A172 (cell line): ENCODE measurements at regions not wholly inside any gene's neighbourhood (a gene's known extent, or its start where the extent isn't known, plus 50 kb on each side); places are given as distances from the start of the nearest gene placed in this dataset.

Experiments used
- DNase-seq: peaks from one replicate; pipeline ENCODE4 v3.0.0-alpha.2; 2015; ENCODE audit warnings: low spot score

- no peak for DNase-seq
These were observed 87.4 kb upstream of the FZD10 start for GRCh38 chr12:130074661-130075406.

DNA sequence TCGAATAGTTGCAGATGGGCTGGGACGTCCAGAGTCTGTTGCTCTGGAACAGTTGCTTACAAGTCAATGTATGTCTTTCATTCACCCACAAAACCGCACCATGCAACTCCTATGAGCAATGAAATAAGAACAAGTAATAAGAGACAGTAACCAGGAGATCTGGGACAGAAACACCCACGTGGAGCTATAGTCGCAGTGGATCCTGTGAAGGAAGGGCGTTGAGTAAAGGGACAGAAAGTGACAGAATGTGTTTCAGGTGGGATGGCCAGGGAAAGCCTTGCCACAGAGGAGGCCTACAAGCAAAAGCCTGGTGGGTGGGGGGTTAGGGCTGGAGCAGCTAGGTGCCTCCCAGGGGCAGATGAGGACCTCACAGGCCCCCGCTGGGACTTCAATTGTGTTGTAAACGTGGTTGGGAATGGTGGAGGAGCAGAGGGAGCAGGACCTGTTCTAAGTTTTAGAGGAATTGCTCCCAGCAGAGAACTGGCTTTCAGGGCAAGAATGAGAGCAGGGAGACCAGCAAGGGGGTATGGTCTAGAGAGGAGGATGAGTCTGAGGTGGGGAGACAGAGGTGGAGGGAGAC lies 86.7 kb upstream of the FZD10 start:
- DNase-seq = no peak

DNA sequence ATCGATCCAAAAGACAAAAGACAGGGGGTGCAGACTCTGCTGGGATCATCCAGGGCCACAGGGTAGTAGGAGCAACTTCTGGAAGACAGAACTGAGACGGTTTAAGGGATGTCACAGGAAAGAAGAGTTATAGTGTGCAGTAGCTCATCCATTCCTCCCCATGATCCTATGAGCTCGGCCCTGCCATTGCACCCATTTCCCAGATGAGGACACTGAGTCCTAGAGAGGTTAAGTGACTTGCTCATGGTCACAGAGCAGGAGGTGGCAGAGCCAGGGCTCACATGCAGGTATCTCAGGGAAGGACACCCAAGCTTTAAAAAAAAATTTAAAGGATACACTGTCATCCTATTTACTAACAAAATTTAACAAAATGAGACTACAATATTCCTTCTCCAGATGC lies 86.1 kb upstream of the FZD10 start:
- DNase-seq = no peak

GRCh38 chr12:130076752-130077151 lies 85.5 kb upstream of the FZD10 start:
- no peak for DNase-seq

- no peak for DNase-seq
These were observed 83.4 kb upstream of the FZD10 start for GRCh38 chr12:130078852-130079251.

DNA sequence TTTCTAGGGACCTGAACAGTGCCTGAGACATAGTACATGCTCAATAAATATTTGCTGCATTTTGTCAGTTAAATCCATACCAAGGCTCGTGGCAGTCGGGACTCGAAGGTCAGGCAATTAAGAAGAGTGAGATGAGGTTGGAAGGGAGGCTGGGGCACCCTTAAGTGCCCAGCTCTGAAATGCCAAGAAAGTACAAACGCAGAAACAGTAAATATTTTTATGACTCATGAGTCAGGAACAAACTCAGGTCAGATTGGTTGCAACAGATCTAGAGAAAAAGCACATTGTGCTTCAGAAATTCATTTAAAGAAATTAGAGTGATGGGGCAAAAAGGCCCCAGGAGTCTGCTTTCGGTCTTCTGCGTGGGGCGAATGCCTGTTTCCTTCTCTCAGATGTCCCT lies 83.0 kb upstream of the FZD10 start:
- no peak for DNase-seq

DNA sequence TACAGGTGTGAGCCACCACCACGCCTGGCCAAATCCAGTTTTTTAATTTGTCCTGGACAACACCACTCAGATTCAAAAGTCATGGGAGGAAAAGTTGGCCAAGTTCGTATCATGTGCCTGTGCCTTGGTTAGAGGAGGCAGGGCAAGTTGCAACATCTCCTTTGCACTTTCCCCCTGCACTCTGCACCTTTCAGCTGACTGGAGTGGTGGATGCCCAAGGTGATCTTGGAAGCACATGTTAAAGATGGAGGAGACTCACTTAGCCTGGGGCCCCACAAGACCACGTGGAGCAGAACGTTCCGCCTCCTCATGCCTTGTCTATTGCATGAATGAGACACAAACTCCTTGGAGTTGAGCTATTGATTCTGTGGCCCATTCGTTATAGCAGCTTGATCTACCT lies 82.1 kb upstream of the FZD10 start:
- no peak for DNase-seq

DNA sequence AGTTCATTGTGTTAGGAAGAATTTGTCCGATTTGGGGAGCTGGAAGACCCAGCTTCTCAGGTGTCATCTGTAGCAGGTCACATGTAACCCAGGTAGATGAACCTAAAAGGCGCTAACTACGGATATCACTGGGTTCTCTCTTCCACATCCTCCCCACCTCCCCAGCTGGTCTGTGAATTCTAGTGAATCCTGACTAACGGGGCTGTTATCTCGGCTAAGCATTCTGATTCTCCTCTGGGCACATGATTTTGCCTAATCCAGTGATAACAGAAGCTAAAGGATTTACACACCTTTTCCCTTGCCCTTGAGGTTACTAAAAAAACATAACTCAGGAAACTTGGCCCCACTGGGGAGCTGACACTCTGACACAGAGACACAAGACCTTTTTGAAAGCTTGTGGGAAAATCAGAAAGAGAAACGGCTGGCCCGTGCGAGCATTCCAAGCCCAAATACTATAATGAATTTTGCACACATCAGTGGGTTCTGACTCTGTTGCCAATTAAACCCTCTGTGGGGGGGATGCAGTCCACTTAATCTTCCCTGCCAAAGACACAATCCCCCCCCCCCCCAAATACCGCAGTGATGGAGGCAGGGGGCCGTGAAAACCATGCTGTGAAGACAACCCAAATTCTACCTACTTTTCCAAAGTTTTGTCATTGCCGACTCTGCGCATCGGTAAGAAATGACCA lies 81.0 kb upstream of the FZD10 start:
- no peak for DNase-seq

DNA sequence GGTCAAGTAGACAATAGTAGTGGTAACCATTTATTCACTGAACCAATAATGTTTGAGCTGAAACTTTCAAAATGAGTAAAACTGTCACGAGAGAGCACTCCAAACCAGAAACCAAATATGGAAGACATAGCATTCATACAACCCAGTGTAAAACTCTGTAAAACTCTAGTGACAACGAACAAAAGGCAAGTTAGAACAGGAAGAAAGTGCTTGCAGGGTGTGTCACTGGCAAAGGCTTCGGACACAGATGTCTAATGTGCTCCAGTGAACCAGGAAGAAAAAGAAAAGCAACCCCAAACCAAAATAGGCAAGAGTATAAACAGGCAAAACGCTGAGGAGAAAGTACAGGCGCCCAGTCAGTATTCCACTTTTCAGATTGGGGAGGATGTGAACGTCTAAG lies 79.3 kb upstream of the FZD10 start:
- DNase-seq = no peak

GRCh38 chr12:130083734-130084133 lies 78.5 kb upstream of the FZD10 start:
- DNase-seq = no peak

- DNase-seq = no peak
These were observed 77.9 kb upstream of the FZD10 start for GRCh38 chr12:130084359-130084758.

DNA sequence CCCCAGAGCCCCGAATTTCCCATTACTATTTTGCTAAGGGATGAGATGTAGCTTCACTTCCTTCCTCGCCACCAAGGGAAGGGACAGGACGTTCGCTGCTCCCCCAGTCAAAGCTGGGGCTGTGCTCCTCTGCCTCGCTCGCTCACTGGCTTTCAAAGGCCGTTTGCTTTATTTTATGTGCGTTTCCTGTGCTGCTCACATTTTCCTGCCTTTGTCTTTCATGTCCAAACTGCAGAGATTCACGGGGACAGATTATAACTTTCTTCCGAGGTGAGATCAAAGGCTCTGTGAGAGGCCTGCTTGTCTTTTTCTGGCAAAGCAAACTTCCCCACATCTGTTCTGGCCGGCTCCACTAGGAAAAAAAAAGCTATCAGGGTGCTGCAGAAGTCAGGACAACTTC lies 76.0 kb upstream of the FZD10 start:
- no peak for DNase-seq

DNA sequence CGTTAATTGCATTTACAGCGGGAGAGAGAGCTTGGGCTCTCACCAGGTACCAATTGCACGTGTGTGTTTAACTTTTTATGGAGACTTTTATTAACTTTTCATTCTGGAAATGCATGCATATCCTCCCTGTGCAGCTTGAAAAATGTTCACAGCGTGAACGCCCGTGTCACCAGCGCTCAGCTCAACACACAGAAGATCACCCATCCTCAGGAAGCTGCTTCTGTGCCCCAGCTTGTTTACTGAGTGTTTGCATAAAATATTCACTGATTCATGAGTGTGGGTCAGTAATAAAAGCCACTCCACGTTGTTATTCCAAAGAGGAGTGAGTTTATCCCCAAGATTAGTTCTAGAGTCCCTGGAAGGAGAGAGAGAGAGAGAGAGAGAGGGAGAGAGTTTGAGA lies 75.5 kb upstream of the FZD10 start:
- DNase-seq = no peak

- DNase-seq = no peak
These were observed 75.0 kb upstream of the FZD10 start for GRCh38 chr12:130087222-130087621.

- no peak for DNase-seq
These were observed 73.8 kb upstream of the FZD10 start for GRCh38 chr12:130088504-130088903.

DNA sequence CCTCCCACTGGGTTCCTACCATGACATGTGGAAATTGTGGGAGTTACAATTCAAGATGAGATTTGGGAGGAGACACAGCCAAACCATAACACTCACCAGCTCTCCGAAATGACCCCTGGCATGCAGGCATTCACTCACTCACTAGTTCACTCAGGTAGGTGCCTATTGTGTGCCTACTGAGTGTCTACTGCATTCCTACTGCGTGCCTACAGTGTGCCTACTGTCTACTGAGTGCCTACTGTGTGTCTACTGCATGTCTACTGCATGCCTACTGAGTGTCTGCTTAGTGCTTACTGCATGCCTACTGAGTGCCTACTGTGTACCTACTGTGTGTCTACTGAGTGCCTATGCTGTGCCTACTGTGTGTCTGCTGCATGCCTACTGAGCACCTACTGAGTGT lies 71.7 kb upstream of the FZD10 start:
- no peak for DNase-seq

DNA sequence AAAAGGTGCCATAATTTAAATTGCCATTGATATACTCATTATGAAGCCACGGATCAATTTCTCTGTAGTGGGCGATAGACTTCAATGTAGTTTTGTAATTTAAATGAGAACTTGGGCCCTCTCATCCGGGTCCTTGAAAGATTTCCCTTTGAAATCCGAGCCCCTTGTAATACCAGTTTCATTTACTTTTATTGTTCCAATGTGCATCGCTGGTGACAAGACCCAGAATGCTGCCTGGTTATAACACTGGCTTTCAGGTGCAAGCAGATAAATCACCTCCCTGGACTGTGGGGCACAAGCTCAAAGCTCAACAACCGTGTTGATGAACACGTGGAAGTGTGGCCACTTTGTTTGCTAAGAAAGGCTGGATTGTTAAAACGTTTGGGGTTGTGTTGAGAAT lies 68.9 kb upstream of the FZD10 start:
- no peak for DNase-seq

DNA sequence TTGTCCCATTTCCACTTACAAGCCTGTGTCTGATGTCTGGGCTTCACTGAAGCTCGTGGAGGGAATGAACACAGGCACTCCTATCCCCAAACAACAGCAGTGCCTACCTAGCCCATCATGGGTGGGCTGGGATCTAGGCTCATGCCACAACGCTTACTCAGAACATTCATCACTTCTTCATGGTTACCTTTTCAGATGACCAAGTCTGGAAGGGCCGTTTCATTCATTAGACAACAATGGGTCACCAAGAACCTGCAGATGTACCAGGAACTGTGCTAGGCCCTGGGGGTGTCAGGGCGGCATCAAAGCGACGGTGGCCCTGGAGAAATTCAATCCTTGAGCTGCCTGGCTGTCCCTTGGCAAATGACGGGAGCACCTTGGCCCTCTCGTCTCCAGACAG lies 64.9 kb upstream of the FZD10 start:
- no peak for DNase-seq

GRCh38 chr12:130097798-130098255 lies 64.4 kb upstream of the FZD10 start:
- no peak for DNase-seq

DNA sequence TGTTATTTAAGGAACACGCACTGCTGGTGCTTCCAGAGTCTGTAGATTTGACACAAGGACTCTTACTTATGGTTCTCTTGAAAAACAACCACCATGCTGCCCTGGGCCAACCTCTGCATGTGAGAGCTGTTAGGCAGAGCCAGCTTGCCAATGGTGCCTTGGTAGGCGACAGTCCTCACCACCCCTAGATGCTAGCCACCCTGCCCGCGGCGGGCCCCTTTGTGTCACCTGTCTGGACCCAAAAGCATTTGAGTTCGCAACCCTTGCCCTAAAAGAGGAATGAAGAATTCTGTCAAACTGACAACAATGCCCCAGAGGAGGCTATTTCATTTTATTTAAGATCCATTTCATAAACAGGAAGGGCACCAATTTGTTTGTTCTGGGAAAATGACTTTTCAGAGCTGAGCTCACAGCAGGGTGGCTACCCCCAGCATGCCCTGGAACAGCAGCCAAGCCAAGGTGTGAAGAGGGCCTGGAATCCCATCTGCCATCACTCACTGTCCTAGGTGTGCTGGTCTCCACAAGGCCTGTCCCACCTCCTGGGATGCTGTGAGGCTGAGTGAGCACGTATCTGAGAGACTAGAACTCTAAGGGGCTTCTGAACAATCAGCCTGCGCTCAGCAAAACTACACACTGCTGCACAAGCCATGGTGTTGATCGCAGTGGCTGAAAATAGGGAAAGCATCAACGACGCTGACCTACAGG lies 63.8 kb upstream of the FZD10 start:
- no peak for DNase-seq

DNA sequence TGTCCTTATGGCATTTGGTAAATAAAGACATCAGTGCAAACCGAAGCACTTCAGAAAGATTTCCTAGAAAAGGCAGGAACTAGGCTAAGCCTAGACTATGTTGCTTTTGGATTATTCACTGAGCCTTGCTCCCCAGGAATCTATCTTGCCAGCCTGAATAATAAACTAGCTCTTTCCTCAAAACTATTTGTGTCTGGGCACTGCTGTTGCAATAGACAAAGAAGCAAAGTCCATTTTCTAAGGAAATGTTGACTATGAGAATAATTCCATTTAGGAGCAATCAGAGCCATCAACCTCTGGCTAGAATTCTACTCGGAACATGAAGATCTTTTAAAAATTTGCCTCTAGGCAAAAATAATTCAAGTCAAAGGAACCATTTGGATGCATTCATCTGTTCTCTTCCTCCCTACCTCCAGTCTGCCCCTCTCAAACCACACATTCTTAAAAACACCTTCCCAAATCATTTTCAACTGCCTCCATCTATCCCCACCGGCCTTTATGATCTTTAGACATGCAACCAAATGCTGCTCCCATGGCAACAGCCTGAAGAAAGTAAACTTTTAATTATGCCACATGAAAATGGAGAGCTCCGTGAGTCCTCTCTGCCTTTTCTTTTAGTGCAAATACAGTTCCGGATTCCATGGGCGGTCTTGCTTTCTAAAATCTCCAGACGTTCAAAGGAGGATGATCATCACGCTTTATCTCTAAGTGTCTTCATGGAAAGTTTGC lies 61.5 kb upstream of the FZD10 start:
- DNase-seq = no peak

- no peak for DNase-seq
These were observed 60.9 kb upstream of the FZD10 start for GRCh38 chr12:130101370-130101769.
